Endothelial cell (in vitro differentiated cells): ENCODE measurements at regions not wholly inside any gene's neighbourhood (a gene's known extent, or its start where the extent isn't known, plus 50 kb on each side); places are given as distances from the start of the nearest gene placed in this dataset.
"Not testable (repeated sequence)": the region's sequence is repeated elsewhere in the genome, so short reads cannot be mapped to it uniquely, and the experiment has no call there.

Experiments used
- DNase-seq: peaks from one replicate; pipeline ENCODE4 v3.0.0; 2021; ENCODE audit warnings: low spot score
- H3K27ac Mint-ChIP-seq: one replicate; pipeline ENCODE4 v1.8.0; 2021; ENCODE audit warnings: mixed read lengths, inconsistent platforms; ENCODE audit not compliant: unreplicated experiment
- H3K27me3 Mint-ChIP-seq: one replicate; pipeline ENCODE4 v1.8.0; 2021; ENCODE audit warnings: mild to moderate bottlenecking, moderate library complexity, mixed read lengths, inconsistent platforms; ENCODE audit not compliant: unreplicated experiment
- H3K36me3 Mint-ChIP-seq: one replicate; pipeline ENCODE4 v1.8.0; 2021; ENCODE audit warnings: mild to moderate bottlenecking, low read depth, mixed read lengths, inconsistent platforms; ENCODE audit not compliant: unreplicated experiment
- H3K4me1 Mint-ChIP-seq: one replicate; pipeline ENCODE4 v1.8.0; 2021; ENCODE audit warnings: mild to moderate bottlenecking, mixed read lengths, inconsistent platforms; ENCODE audit not compliant: unreplicated experiment
- H3K4me3 Mint-ChIP-seq: one replicate; pipeline ENCODE4 v1.8.0; 2021; ENCODE audit warnings: mild to moderate bottlenecking, mixed read lengths, inconsistent platforms; ENCODE audit not compliant: unreplicated experiment
- H3K9me3 Mint-ChIP-seq: one replicate; pipeline ENCODE4 v1.8.0; 2021; ENCODE audit warnings: mixed read lengths, inconsistent platforms; ENCODE audit not compliant: unreplicated experiment
- TF ChIP-seq, protein P1 (sequence below): fragments of 200-600 bp; sonication (generic); IDR thresholded peaks from one replicate; pipeline ENCODE4 v1.5.0; 2021; ENCODE audit warnings: antibody characterized with exemption; ENCODE audit not compliant: unreplicated experiment

DNA sequence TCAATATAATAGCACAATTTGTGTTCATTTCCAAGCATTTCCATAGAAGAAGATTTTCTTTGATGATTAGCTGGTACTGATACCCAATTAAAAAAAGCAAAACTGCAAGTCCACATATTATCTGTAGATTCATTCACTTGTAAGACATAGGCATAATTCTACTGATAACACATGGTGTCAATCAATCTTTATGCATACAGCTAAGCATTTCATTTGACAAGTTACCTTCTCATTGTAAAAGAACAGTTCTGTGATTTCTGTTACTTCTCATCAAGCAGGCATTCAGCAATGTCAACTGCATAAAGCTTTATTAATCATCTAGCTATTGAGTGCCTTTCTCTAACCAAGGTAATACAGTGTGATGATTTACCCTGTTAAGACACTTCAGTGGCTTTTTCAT is 672.0 kb downstream of the PLOD2 start:
- DNase-seq = no peak
- Mint-ChIP-seq H3K36me3 (no peaks in the 10 kb centered on the region), H3K4me1 (no peaks in the 10 kb centered on the region), H3K9me3 (no peaks in the 10 kb centered on the region), H3K4me3 (no peak overlapping the region), H3K27ac (no peak overlapping the region), H3K27me3 (no peaks in the 10 kb centered on the region)
- TF ChIP-seq, protein P1, sequence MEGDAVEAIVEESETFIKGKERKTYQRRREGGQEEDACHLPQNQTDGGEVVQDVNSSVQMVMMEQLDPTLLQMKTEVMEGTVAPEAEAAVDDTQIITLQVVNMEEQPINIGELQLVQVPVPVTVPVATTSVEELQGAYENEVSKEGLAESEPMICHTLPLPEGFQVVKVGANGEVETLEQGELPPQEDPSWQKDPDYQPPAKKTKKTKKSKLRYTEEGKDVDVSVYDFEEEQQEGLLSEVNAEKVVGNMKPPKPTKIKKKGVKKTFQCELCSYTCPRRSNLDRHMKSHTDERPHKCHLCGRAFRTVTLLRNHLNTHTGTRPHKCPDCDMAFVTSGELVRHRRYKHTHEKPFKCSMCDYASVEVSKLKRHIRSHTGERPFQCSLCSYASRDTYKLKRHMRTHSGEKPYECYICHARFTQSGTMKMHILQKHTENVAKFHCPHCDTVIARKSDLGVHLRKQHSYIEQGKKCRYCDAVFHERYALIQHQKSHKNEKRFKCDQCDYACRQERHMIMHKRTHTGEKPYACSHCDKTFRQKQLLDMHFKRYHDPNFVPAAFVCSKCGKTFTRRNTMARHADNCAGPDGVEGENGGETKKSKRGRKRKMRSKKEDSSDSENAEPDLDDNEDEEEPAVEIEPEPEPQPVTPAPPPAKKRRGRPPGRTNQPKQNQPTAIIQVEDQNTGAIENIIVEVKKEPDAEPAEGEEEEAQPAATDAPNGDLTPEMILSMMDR = no peak

- no peaks in the 10 kb centered on the region for H3K27me3 Mint-ChIP-seq
- TF ChIP-seq, protein P1 = no peak
- no peak for DNase-seq
- H3K4me3 Mint-ChIP-seq = no peak overlapping the region
- no peaks in the 10 kb centered on the region for H3K9me3 Mint-ChIP-seq
- no peaks in the 10 kb centered on the region for H3K4me1 Mint-ChIP-seq
- no peak overlapping the region for H3K27ac Mint-ChIP-seq
- H3K36me3 Mint-ChIP-seq = no peaks in the 10 kb centered on the region
Measured at GRCh38 chr3:145490088-145491048, 670.6 kb downstream of the PLOD2 start.

- no peaks in the 10 kb centered on the region for H3K27me3 Mint-ChIP-seq
Measured at GRCh38 chr3:145492456-145492855, 668.5 kb downstream of the PLOD2 start.

DNA sequence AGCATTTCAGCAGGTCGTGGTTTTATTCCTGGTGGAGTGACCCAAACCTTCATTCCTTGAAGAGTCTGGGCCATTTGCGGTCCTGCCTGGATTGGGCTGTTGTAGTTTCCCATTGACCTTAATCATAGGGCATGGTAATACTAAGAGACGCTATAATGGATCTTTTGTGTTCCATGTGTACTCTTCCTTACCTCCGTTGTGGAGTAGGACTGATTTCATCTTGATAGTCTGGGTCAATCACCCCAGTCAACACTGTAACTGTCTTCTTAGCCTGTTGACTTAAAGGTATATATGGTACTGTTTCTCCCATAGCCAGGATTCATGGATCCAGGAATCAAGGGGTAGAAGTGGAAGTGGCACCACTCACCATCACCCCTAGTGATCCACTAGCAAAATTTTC is 643.6 kb downstream of the PLOD2 start:
- H3K27me3 Mint-ChIP-seq, H3K36me3 Mint-ChIP-seq, H3K4me3 Mint-ChIP-seq, H3K4me1 Mint-ChIP-seq, DNase-seq, H3K9me3 Mint-ChIP-seq, H3K27ac Mint-ChIP-seq: not testable (repeated sequence)

More at GRCh38 chr3:145492456-145492855, 668.5 kb downstream of the PLOD2 start:
- TF ChIP-seq, protein P1 = no peak
- no peaks in the 10 kb centered on the region for H3K9me3 Mint-ChIP-seq
- no peaks in the 10 kb centered on the region for H3K36me3 Mint-ChIP-seq
- no peak overlapping the region for H3K27ac Mint-ChIP-seq
- DNase-seq = no peak
- no peaks in the 10 kb centered on the region for H3K4me1 Mint-ChIP-seq
- no peak overlapping the region for H3K4me3 Mint-ChIP-seq

DNA sequence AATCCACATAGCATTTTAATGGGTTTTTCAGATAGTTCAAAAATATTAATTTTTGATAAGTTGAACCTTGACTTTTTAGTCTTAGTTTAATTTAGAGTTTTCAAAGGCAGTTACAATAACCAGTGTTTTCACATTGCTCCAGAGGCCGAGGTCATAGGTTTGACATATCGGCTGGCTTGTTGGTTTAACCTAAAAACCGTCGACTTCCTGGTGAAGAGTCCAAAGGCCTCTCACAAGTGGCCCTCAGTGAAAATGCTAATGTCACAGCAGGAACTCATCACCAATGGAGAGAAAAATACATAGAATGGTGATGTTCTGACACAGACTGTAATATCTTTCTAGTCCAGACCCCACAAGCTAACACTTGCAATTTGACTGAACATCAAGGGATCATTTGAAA is 642.3 kb downstream of the PLOD2 start:
- Mint-ChIP-seq H3K4me1 (no peaks in the 10 kb centered on the region), H3K9me3 (no peaks in the 10 kb centered on the region), H3K27ac (no peak overlapping the region), H3K4me3 (no peak overlapping the region), H3K36me3 (no peaks in the 10 kb centered on the region), H3K27me3 (no peaks in the 10 kb centered on the region)
- no peak for DNase-seq
- TF ChIP-seq, protein P1 = no peak
